AG09319 (cell line): ENCODE measurements at regions not wholly inside any gene's neighbourhood (a gene's known extent, or its start where the extent isn't known, plus 50 kb on each side); places are given as distances from the start of the nearest gene placed in this dataset.
"Not testable (repeated sequence)": the region's sequence is repeated elsewhere in the genome, so short reads cannot be mapped to it uniquely, and the experiment has no call there.

Source experiments
- DNase-seq: peaks from one replicate; pipeline ENCODE4 v3.0.0-alpha.2; 2010; ENCODE audit warnings: low read depth; ENCODE audit errors: extremely low read depth
- TF ChIP-seq, protein P1 (sequence below): IDR thresholded peaks from 2 replicates; pipeline ENCODE4 v1.5.1; 2011; ENCODE audit warnings: low read depth, mild to moderate bottlenecking, inconsistent platforms, low read length, moderate library complexity

DNA sequence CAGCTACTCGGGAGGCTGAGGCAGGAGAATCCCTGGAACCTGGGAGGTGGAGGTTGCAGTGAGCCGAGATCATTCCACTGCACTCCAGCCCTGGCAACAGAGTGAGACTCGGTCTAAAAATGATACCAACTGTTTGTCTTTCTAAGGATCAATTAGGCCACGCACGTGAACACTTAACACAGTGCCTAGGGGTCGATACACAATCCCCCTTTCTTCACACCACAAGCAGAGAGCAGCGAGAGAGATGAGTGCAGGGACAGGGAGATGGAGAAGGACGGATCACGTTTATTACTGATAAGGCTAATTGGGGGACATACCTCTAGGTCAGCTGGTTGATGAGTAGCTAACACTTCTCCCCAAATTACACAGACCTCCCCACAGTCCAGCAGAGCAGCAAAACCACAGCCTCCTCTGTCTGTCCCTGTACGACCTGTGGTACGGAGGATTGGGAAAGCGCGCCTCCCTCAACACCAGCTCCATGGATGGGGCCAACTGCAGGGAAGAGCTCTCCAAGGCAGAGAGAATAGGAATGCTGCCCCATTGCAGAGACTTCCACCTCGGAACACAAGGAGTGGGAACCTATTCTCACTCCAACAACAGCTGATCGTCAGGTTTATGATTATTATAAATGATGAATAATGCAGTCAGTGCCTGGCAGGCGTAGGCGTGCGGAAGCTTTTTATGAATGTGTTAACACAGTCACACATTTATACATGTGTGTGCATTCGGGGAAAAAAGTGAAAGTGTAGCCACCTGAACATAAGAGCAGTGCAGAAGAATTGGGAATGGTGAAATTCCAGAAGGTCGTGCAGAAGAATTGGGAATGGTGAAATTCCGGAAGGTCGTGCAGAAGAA is 155.1 kb downstream of the C16orf95 start:
- no peak for DNase-seq

DNA sequence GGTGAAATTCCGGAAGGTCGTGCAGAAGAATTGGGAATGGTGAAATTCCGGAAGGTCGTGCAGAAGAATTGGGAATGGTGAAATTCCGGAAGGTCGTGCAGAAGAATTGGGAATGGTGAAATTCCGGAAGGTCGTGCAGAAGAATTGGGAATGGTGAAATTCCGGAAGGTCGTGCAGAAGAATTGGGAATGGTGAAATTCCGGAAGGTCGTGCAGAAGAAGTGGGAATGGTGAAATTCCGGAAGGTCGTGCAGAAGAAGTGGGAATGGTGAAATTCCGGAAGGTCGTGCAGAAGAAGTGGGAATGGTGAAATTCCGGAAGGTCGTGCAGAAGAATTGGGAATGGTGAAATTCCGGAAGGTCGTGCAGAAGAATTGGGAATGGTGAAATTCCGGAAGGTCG is 154.4 kb downstream of the C16orf95 start:
- not testable (repeated sequence) for DNase-seq

More for the DNA sequence above, 155.1 kb downstream of the C16orf95 start:
- TF ChIP-seq, protein P1, sequence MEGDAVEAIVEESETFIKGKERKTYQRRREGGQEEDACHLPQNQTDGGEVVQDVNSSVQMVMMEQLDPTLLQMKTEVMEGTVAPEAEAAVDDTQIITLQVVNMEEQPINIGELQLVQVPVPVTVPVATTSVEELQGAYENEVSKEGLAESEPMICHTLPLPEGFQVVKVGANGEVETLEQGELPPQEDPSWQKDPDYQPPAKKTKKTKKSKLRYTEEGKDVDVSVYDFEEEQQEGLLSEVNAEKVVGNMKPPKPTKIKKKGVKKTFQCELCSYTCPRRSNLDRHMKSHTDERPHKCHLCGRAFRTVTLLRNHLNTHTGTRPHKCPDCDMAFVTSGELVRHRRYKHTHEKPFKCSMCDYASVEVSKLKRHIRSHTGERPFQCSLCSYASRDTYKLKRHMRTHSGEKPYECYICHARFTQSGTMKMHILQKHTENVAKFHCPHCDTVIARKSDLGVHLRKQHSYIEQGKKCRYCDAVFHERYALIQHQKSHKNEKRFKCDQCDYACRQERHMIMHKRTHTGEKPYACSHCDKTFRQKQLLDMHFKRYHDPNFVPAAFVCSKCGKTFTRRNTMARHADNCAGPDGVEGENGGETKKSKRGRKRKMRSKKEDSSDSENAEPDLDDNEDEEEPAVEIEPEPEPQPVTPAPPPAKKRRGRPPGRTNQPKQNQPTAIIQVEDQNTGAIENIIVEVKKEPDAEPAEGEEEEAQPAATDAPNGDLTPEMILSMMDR: no peak

DNA sequence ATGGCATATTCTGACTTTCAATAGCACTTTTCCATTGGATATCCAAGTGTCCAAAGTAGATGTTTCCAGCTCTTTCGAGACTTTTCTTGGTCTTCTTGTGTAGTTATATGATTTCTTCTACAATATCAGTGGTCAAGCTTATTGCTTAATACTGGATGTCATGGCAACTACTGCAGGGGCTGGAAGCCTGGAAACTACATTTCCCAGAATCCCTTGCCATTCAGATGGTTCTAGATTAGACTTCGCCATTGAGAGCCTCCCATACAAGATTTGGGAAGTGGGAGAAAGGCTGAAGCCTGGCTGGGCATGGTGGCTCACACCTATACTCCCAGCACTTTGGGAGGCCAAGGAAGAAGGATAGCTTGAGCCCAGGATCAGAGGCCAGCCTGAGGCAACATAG is 153.6 kb downstream of the C16orf95 start:
- no peak for DNase-seq
- TF ChIP-seq, protein P1: no peak

DNA sequence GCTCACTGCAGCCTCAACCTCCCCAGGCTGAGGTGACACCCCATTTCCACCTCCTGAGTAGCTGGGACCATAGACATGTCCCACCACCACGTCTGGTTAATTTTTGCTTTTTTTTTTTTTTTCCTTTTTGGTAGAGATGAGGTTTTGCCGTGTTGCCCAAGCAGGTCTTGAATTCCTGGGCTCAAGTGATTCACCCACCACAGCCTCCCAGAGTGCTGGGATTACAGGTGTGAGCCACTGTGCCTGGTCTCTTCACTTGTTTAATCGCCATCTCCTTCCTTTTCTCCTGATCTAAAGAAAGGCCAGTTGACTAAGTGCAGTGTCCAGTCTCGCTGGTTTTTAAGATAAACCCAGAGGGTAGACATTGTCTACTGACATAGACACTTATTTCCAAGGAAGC is 152.0 kb downstream of the C16orf95 start:
- DNase-seq: no peak

DNA sequence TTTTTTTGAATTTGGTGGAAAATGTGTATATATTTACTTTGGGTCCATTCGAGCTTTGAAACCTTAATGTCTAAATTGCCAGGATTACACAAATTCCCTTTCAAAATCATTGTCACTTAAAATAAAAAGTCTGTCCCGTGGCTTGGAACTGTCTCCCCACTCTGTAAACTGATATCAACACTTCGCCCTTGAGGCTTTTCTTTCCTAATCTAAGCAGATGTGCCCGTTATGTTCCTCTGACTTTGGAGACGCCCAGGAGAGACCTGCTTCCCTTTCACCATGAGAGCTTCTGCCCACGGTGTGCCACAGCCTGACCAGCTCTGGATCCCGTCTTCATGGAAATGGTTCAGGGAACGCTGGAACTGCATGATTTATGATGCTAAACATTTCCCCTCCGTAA is 151.3 kb downstream of the C16orf95 start:
- TF ChIP-seq, protein P1: no peak
- no peak for DNase-seq

More for the DNA sequence above, 152.0 kb downstream of the C16orf95 start:
- TF ChIP-seq, protein P1: no peak

DNA sequence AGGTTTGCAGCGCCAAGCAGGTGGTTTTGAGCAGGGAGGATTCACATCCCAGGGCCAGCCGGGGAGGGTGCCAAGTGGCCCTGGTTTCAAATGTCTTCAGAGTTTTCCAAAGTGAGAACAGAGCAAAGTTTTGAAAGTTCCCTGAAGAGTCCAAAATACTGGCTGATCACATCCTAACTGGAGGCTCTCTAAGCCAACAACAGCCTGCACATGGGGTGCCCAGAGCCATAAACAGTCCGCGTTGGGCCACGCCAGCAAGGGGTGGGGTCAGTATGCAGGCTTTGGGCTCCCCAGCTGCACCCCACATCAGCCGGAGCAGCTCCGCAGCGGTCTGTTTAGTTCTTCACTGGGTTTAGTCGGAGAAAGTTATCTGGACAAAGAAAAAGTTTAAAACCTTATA is 150.9 kb downstream of the C16orf95 start:
- TF ChIP-seq, protein P1: no peak
- DNase-seq: no peak

DNA sequence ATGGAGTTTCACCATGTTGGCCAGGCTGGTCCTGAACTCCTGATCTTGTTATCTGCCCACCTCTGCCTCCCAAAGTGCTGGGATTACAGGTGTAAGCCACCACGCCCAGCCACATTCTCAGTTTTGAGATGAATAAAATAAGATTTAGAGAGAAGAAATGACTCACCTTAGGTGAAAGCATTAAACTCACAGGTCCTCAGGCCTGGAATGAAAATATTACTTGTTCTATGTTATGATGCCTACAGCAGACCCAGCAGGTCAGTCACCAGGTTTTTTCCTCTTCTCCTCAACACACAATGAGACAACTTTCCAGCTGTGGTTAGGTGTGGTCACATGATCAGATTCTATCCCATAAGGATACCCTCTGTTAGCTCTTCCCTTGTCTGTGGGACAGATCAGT is 150.3 kb downstream of the C16orf95 start:
- TF ChIP-seq, protein P1: no peak
- no peak for DNase-seq
